IMR-90 (cell line): ENCODE measurements at regions not wholly inside any gene's neighbourhood (a gene's known extent, or its start where the extent isn't known, plus 50 kb on each side); places are given as distances from the start of the nearest gene placed in this dataset.

ENCODE experiments used
- ATAC-seq: fragments of 200-7000 bp; cut with Tn5 transposase; 2 replicates; pipeline ENCODE4 v1.9.1; 2020; ENCODE audit warnings: low read depth, mild to moderate bottlenecking, moderate library complexity
- BruUV-seq: library from RNA; stranded (reverse); fragments of 400-500 nt; replicated peaks from 2 replicates; lab custom pipeline; 2021; lab: Mats Ljungman, UMichigan
- CTCF ChIA-PET: fragments of 300-600 bp; formaldehyde crosslinking; extraction: SDS; loops from one replicate; lab custom pipeline; 2021; ENCODE audit warnings: antibody characterized with exemption; lab: Yijun Ruan, JAX
- POLR2A ChIA-PET: fragments of 300-600 bp; sonication (Branson Sonifier 250); formaldehyde crosslinking; loops from one replicate; lab custom pipeline; 2022; ENCODE audit warnings: antibody characterized with exemption; ENCODE audit not compliant: unreplicated experiment; lab: Charles Lee
- DNase-seq: peaks from one replicate; pipeline ENCODE4 v3.0.0; 2013
- H2AFZ ChIP-seq: replicated peaks from 2 replicates; pipeline ENCODE3; 2013; ENCODE audit warnings: low read length, mild to moderate bottlenecking; ENCODE audit not compliant: poor library complexity
- H2AK5ac ChIP-seq: 2 replicates; pipeline ENCODE4 v1.6.1; 2013; ENCODE audit warnings: low read depth, low read length, inconsistent platforms
- H2AK9ac ChIP-seq: replicated peaks from 2 replicates; pipeline ENCODE3; 2013; ENCODE audit warnings: mild to moderate bottlenecking, low read depth, low read length, moderate library complexity; ENCODE audit not compliant: poor library complexity
- H2BK120ac ChIP-seq: 2 replicates; pipeline ENCODE4 v1.6.1; 2013; ENCODE audit warnings: low read depth, low read length, inconsistent platforms
- H2BK15ac ChIP-seq: 3 replicates; pipeline ENCODE4 v1.6.1; 2013; ENCODE audit warnings: low read depth, low read length, inconsistent platforms
- H2BK20ac ChIP-seq: 2 replicates; pipeline ENCODE4 v1.6.1; 2013; ENCODE audit warnings: low read depth, mild to moderate bottlenecking, inconsistent platforms, low read length, moderate library complexity
- H2BK5ac ChIP-seq: 2 replicates; pipeline ENCODE4 v1.6.1; 2013; ENCODE audit warnings: mild to moderate bottlenecking, low read depth, low read length, inconsistent platforms; ENCODE audit not compliant: poor library complexity, severe bottlenecking
- H3K14ac ChIP-seq: replicated peaks from 2 replicates; pipeline ENCODE4 v1.6.1; 2013; ENCODE audit warnings: low read depth, low read length, inconsistent platforms
- H3K18ac ChIP-seq: 2 replicates; pipeline ENCODE4 v1.6.1; 2013; ENCODE audit warnings: low read depth, low read length, control low read depth
- H3K23ac ChIP-seq: 2 replicates; pipeline ENCODE4 v1.6.1; 2013; ENCODE audit warnings: low read depth, low read length, inconsistent platforms
- H3K27ac ChIP-seq: 2 replicates; pipeline ENCODE4 v1.5.1; 2013; ENCODE audit warnings: mild to moderate bottlenecking, control low read depth, low read length; ENCODE audit not compliant: insufficient read depth
- H3K27me3 ChIP-seq: 2 replicates; pipeline ENCODE4 v1.6.1; 2013; ENCODE audit warnings: low read length; ENCODE audit not compliant: control insufficient read depth, insufficient read depth
- H3K36me3 ChIP-seq: 2 replicates; pipeline ENCODE4 v1.6.1; 2013; ENCODE audit warnings: low read length, mixed read lengths; ENCODE audit not compliant: control insufficient read depth, insufficient read depth
- H3K4ac ChIP-seq: 2 replicates; pipeline ENCODE4 v1.6.1; 2013; ENCODE audit warnings: low read depth, low read length, inconsistent platforms
- H3K4me1 ChIP-seq: 2 replicates; pipeline ENCODE4 v1.6.1; 2013; ENCODE audit warnings: low read length, mixed read lengths; ENCODE audit not compliant: control insufficient read depth, insufficient read depth
- H3K4me2 ChIP-seq: 2 replicates; pipeline ENCODE4 v1.6.1; 2013; ENCODE audit warnings: low read depth, mild to moderate bottlenecking, control low read depth, low read length, moderate library complexity
- H3K4me3 ChIP-seq: 2 replicates; pipeline ENCODE4 v1.5.1; 2013; ENCODE audit warnings: low read depth, mild to moderate bottlenecking, control low read depth, low read length, moderate library complexity; ENCODE audit not compliant: insufficient read depth
- H3K56ac ChIP-seq: 2 replicates; pipeline ENCODE4 v1.6.1; 2013; ENCODE audit warnings: low read length, inconsistent platforms; ENCODE audit not compliant: insufficient read depth; ENCODE audit errors: extremely low read depth
- H3K79me1 ChIP-seq, 2 experiments: 2 replicates each; pipeline ENCODE4 v1.6.1; 2013; ENCODE audit warnings: low read length in 2 of 2, inconsistent platforms in 1 of 2, low read depth in 1 of 2
- H3K9ac ChIP-seq: 2 replicates; pipeline ENCODE4 v1.6.1; 2013; ENCODE audit warnings: low read depth, low read length, control low read depth
- H3K9me1 ChIP-seq: 2 replicates; pipeline ENCODE4 v1.6.1; 2013; ENCODE audit warnings: low read length, inconsistent platforms; ENCODE audit not compliant: insufficient read depth
- H3K9me3 ChIP-seq: 2 replicates; pipeline ENCODE4 v1.6.1; 2013; ENCODE audit warnings: low read length; ENCODE audit not compliant: control insufficient read depth, insufficient read depth
- H4K20me1 ChIP-seq: 2 replicates; pipeline ENCODE4 v1.6.1; 2013; ENCODE audit warnings: low read length, inconsistent platforms; ENCODE audit not compliant: insufficient read depth
- H4K5ac ChIP-seq: 2 replicates; pipeline ENCODE4 v1.6.1; 2013; ENCODE audit warnings: mild to moderate bottlenecking, low read depth, low read length, control low read depth
- H4K8ac ChIP-seq, 2 experiments: 2 replicates each; pipeline ENCODE4 v1.6.1; 2013; ENCODE audit warnings: low read depth in 2 of 2, low read length in 2 of 2, control low read depth in 1 of 2, inconsistent platforms in 1 of 2
- H4K91ac ChIP-seq: 2 replicates; pipeline ENCODE4 v1.6.1; 2013; ENCODE audit warnings: low read depth, low read length, inconsistent platforms; ENCODE audit not compliant: insufficient read depth
- BHLHE40 ChIP-seq: fragments of 150-350 bp; IDR thresholded peaks from 2 replicates; pipeline ENCODE4 v1.6.1; 2016; ENCODE audit warnings: mild to moderate bottlenecking, low read depth, low read length
- CEBPB ChIP-seq: IDR thresholded peaks from 2 replicates; pipeline ENCODE4 v1.6.1; 2012; ENCODE audit warnings: low read depth, low read length, improper control_type of control experiment
- CHD1 ChIP-seq: IDR thresholded peaks from 2 replicates; pipeline ENCODE4 v1.6.1; 2012; ENCODE audit warnings: low read depth, low read length, improper control_type of control experiment
- CTCF ChIP-seq: conservative IDR thresholded peaks from 2 replicates; pipeline ENCODE4 v1.5.1; 2012; ENCODE audit warnings: mild to moderate bottlenecking, low read depth, low read length, improper control_type of control experiment
- ELK1 ChIP-seq: fragments of 150-350 bp; IDR thresholded peaks from 2 replicates; pipeline ENCODE4 v1.6.1; 2016; ENCODE audit warnings: low read depth, mild to moderate bottlenecking, low read length, moderate library complexity, borderline replicate concordance
- FOS ChIP-seq: fragments of 150-350 bp; IDR thresholded peaks from 2 replicates; pipeline ENCODE4 v1.6.1; 2016; ENCODE audit warnings: low read depth, low read length
- MAFK ChIP-seq: IDR thresholded peaks from 2 replicates; pipeline ENCODE4 v1.6.1; 2012; ENCODE audit warnings: low read depth, low read length, improper control_type of control experiment
- MAZ ChIP-seq: IDR thresholded peaks from 2 replicates; pipeline ENCODE4 v1.6.1; 2012; ENCODE audit warnings: low read depth, mild to moderate bottlenecking, low read length, improper control_type of control experiment, moderate library complexity, borderline replicate concordance
- NFE2L2 ChIP-seq: fragments of 150-350 bp; IDR thresholded peaks from 2 replicates; pipeline ENCODE4 v1.6.1; 2016; ENCODE audit warnings: low read depth, mild to moderate bottlenecking, low read length
- RAD21 ChIP-seq: IDR thresholded peaks from 2 replicates; pipeline ENCODE4 v1.6.1; 2012; ENCODE audit warnings: low read length, improper control_type of control experiment
- RCOR1 ChIP-seq: IDR thresholded peaks from 2 replicates; pipeline ENCODE4 v1.6.1; 2012; ENCODE audit warnings: mild to moderate bottlenecking, low read length, improper control_type of control experiment; ENCODE audit not compliant: insufficient replicate concordance
- RFX5 ChIP-seq: IDR thresholded peaks from 2 replicates; pipeline ENCODE4 v1.8.0; 2012; ENCODE audit warnings: low read depth, mild to moderate bottlenecking, low read length, moderate library complexity
- SMC3 ChIP-seq: fragments of 150-350 bp; IDR thresholded peaks from 2 replicates; pipeline ENCODE4 v1.6.1; 2016; ENCODE audit warnings: low read depth, mild to moderate bottlenecking, antibody characterized with exemption, low read length, moderate library complexity
- USF2 ChIP-seq: fragments of 150-350 bp; IDR thresholded peaks from 2 replicates; pipeline ENCODE4 v1.6.1; 2017; ENCODE audit warnings: mild to moderate bottlenecking, antibody characterized with exemption, low read length, low read depth
- WGBS, 2 experiments: methylation state at CpG; one replicate each; pipeline versions ENCODE4 v1.1.5 to v1.1.7; 2013; ENCODE audit warnings: missing lambda C conversion rate in 2 of 2; ENCODE audit not compliant: insufficient read length in 1 of 2; ENCODE audit errors: extremely low coverage in 2 of 2; 5-methylcytosine and 5-hydroxymethylcytosine counted together
- dilution Hi-C: fragments of 300-500 bp; cut with HindIII; formaldehyde crosslinking; loops from one replicate; pipeline ENCODE4 v1.14.3; 2018; ENCODE audit warnings: low sequenced_read_pairs; ENCODE audit not compliant: unreplicated experiment
- in situ Hi-C: fragments of 300-500 bp; cut with MboI; formaldehyde crosslinking; loops from 3 replicates; pipeline ENCODE4 v1.14.3; 2019; ENCODE audit warnings: low sequenced_read_pairs, inconsistent platforms, mixed read lengths
- intact Hi-C: fragments of 100-400 bp; cut with micrococcal nuclease; formaldehyde crosslinking; loops from 2 replicates; pipeline ENCODE4 v1.10.0; 2022

GRCh38 chr3:145471976-145472375 is 689.0 kb downstream of the PLOD2 start:
- no peak overlapping the region for H3K14ac ChIP-seq
- no peak overlapping the region for H3K4ac ChIP-seq
- ATAC-seq, result no peak
- no peak overlapping the region for H2AK5ac ChIP-seq
- H3K56ac ChIP-seq, result no peak overlapping the region
- H4K8ac ChIP-seq, result no peak overlapping the region
- no peak for DNase-seq
- POLR2A ChIA-PET, result no interaction called here
- no peak overlapping the region for H3K4me2 ChIP-seq
- H2BK20ac ChIP-seq, result no peak overlapping the region
- H3K27me3 ChIP-seq, result no peaks in the 10 kb centered on the region
- H4K5ac ChIP-seq, result no peak overlapping the region
- no peaks in the 10 kb centered on the region for H3K9me3 ChIP-seq
- H2AK9ac ChIP-seq, result no peak overlapping the region
- WGBS, 2 experiments, result no CpG with 5 or more reads among the region's 3 CpGs
- no peaks in the 10 kb centered on the region for H3K79me1 ChIP-seq
- no peak overlapping the region for H2BK15ac ChIP-seq
- H3K9me1 ChIP-seq, result no peaks in the 10 kb centered on the region
- in situ Hi-C loops, result no loop called here
- no peak overlapping the region for H3K9ac ChIP-seq
- no peak overlapping the region for H2BK120ac ChIP-seq
- no peaks in the 10 kb centered on the region for H3K36me3 ChIP-seq
- no peak overlapping the region for H3K27ac ChIP-seq
- TF ChIP-seq USF2 (no peak), CTCF (no peak), SMC3 (no peak), CHD1 (no peak), ELK1 (no peak), FOS (no peak), RAD21 (no peak), RFX5 (no peak), MAZ (no peak), NFE2L2 (no peak), RCOR1 (no peak), BHLHE40 (no peak), MAFK (no peak), CEBPB (no peak)
- H3K4me3 ChIP-seq, result no peak overlapping the region
- intact Hi-C loops, result no loop called here
- H3K4me1 ChIP-seq, result no peaks in the 10 kb centered on the region
- dilution Hi-C loops, result no loop called here
- no peak overlapping the region for H4K91ac ChIP-seq
- no peak overlapping the region for H3K23ac ChIP-seq
- BruUV-seq, result no TSS peak
- no peaks in the 10 kb centered on the region for H4K20me1 ChIP-seq
- H3K18ac ChIP-seq, result no peak overlapping the region
- CTCF ChIA-PET, result no interaction called here
- H2AFZ ChIP-seq, result no peak overlapping the region
- no peak overlapping the region for H2BK5ac ChIP-seq
